Large intestine (tissue), 3 donors: ENCODE measurements at regions not wholly inside any gene's neighbourhood (a gene's known extent, or its start where the extent isn't known, plus 50 kb on each side); places are given as distances from the start of the nearest gene placed in this dataset.

Experiments
- DNase-seq, 2 donors: peaks; one replicate each; pipeline versions ENCODE4 v3.0.0 to v3.0.0-alpha.2; 2013
- H3K27ac ChIP-seq: one replicate; pipeline ENCODE4 v1.5.1; 2013; ENCODE audit warnings: low read length
- H3K27me3 ChIP-seq: 2 replicates; pipeline ENCODE4 v1.6.1; 2013; ENCODE audit warnings: low read length; ENCODE audit not compliant: control insufficient read depth, insufficient read depth
- H3K36me3 ChIP-seq: 2 replicates; pipeline ENCODE4 v1.6.1; 2013; ENCODE audit warnings: low read length; ENCODE audit not compliant: control insufficient read depth, insufficient read depth
- H3K4me1 ChIP-seq: one replicate; pipeline ENCODE4 v1.6.1; 2013; ENCODE audit warnings: low read length; ENCODE audit not compliant: control insufficient read depth, insufficient read depth
- H3K4me3 ChIP-seq: one replicate; pipeline ENCODE4 v1.5.1; 2013; ENCODE audit warnings: low read length
- H3K9me3 ChIP-seq: one replicate; pipeline ENCODE4 v1.6.1; 2013; ENCODE audit warnings: mild to moderate bottlenecking, low read depth, low read length, moderate library complexity; ENCODE audit not compliant: control insufficient read depth
- WGBS: methylation state at CpG from one replicate; pipeline ENCODE4 v1.1.5; 2013; ENCODE audit warnings: low lambda C conversion rate; ENCODE audit not compliant: insufficient coverage; 5-methylcytosine and 5-hydroxymethylcytosine counted together

DNA sequence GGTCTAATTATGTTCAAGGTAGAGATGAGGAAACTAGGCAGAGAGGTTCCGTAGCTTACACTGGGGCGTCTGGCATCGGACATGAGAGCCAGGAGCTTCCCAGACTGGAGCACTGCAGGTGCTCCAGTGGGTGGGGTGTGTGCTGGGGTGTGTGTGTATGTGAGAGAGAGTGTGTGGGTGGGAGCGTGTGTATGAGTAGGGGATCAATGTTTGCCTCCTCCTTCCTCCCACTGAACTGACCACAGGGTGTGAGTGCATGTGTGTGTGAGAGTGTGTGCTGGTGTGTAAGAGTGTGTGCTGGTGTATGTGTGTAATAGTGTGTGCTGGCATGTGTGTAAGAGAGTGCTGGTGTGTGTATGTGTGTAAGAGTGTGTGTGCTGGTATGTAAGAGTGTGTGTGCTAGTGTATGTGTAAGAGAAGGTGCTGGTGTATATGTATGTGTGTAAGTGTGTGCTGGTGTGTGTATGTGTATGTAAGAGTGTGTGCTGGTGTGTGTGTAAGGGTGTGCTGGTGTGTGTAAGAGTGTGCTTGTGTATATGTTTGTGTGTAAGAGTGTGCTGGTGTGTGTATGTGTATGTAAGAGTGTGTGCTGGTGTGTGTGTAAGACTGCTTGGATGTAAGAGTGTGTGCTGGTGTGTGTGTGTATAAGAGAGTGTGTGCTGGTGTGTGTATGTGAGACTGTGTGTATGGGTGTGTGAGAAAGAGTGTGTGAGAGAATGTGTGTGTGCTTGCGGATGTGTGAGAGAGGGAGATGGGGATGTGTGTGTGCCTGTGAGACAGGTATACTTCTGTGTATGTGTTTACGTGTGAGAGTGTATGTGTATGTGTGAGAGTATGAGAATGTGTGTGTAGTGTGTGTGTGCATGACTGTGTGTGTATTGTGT, 139.9 kb downstream of the MRM1 start:
- no peak overlapping the region for H3K27ac ChIP-seq
- no peaks in the 10 kb centered on the region for H3K4me1 ChIP-seq
- no peaks in the 10 kb centered on the region for H3K36me3 ChIP-seq
- H3K4me3 ChIP-seq = no peak overlapping the region
- peaks cover 9% of the 10 kb centered on the region for H3K27me3 ChIP-seq
- DNase-seq = no peak
- no CpG with 5 or more reads among the region's 6 CpGs for WGBS
- no peaks in the 10 kb centered on the region for H3K9me3 ChIP-seq

DNA sequence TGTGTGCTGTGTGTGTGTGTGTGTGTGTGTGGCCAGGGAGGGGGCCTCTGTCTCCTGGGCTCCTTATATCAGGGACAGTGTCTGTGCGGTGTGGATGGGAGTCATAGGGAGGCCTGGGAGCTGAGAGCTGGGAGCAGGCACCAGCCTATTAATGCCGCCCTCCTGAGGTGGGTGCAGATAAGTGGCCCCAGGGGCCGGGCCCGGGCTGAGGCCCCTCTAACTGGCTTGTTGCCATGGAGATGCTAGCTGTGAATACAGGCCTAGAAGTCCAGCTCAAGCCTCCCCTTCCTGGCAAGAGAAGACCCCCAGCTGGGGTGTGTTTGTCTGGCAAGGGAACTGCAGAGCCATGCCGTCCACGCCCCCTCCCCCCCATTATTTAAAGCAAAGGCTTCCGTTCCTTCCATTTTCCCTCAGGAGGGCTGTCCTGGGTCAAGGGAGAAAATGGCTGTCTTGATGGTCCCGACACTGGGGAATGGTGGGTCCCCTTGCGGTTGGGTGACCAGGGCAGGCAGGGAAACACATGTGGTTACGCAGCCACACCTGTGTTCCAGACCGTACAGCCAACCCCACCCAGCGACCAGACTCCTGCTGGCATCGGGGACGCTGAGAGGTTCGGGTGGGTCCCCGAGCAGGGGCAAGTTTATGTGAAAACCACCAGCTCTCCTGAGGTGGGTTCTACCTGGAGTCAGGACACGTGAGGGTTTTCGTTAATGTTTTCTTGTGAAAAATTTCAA, 141.1 kb downstream of the MRM1 start:
- Histone ChIP-seq H3K27ac (no peak overlapping the region), H3K27me3 (peaks cover 9% of the 10 kb centered on the region), H3K36me3 (no peaks in the 10 kb centered on the region), H3K9me3 (no peaks in the 10 kb centered on the region), H3K4me1 (no peaks in the 10 kb centered on the region), H3K4me3 (no peak overlapping the region)
- no CpG with 5 or more reads among the region's 18 CpGs for WGBS
- DNase-seq = no peak

GRCh38 chr17:36743130-36743529, 141.7 kb downstream of the MRM1 start:
- no peak overlapping the region for H3K27ac ChIP-seq
- H3K4me1 ChIP-seq = no peaks in the 10 kb centered on the region
- WGBS = no CpG with 5 or more reads among the region's 7 CpGs

GRCh38 chr17:36746381-36747053, 145.1 kb downstream of the MRM1 start:
- no peak overlapping the region for H3K27ac ChIP-seq
- H3K4me1 ChIP-seq = no peaks in the 10 kb centered on the region
- no peaks in the 10 kb centered on the region for H3K36me3 ChIP-seq
- WGBS = 88% methylated on average over 1 of the region's 18 CpGs
- no peak overlapping the region for H3K4me3 ChIP-seq
- peaks cover 15% of the 10 kb centered on the region for H3K27me3 ChIP-seq
- H3K9me3 ChIP-seq = no peaks in the 10 kb centered on the region
- DNase-seq = no peak

More at GRCh38 chr17:36743130-36743529, 141.7 kb downstream of the MRM1 start:
- H3K4me3 ChIP-seq = no peak overlapping the region
- H3K27me3 ChIP-seq = peaks cover 9% of the 10 kb centered on the region
- H3K36me3 ChIP-seq = no peaks in the 10 kb centered on the region
- no peak for DNase-seq
- no peaks in the 10 kb centered on the region for H3K9me3 ChIP-seq

DNA sequence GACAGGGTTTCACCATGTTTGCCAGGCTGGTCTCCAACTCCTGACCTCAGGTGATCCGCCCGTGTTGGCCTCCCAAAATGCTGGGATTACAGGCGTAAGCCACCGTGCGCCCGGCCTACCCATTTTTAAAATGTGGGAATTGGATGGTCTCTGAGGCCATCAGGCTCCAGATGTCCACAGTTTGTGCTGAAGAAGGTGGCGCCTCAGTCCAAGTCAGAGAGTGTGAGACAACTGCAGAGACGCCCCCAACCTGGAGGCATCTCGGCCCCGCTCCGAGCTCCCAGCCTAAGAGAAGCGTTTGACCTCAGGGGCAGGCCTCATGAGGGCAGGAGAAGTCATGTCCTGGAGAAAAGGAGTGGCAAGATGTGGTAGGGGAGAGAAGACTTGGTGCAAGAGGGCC, 146.5 kb downstream of the MRM1 start:
- H3K36me3 ChIP-seq = no peaks in the 10 kb centered on the region
- no peak for DNase-seq
- WGBS = no CpG with 5 or more reads among the region's 12 CpGs

DNA sequence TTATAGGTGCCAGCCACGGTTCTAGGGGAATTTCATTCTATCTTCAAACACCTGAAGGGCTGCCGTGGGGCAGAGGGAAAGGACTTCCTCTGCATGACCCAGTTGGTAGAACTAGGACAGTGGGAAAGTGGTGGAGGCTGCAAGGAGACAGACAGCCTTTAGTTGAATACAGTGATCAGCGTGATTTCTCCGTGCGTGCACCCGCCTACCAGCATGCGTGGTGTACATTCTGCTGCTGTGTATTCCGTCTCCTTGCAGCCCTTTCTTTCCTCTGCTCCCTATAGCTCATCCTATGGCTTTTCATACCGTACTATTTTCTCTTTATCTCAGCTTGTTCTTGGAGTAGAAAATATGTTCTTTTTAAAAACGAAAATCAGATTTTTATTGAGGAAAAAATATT, 146.9 kb downstream of the MRM1 start:
- H3K9me3 ChIP-seq = no peaks in the 10 kb centered on the region
- no peaks in the 10 kb centered on the region for H3K4me1 ChIP-seq
- no peak overlapping the region for H3K27ac ChIP-seq
- no peak for DNase-seq
- H3K27me3 ChIP-seq = peaks cover 11% of the 10 kb centered on the region
- no peak overlapping the region for H3K4me3 ChIP-seq
- 64% methylated on average over 5 of the region's 10 CpGs for WGBS
- no peaks in the 10 kb centered on the region for H3K36me3 ChIP-seq

More for the DNA sequence above, 146.5 kb downstream of the MRM1 start:
- H3K4me1 ChIP-seq = no peaks in the 10 kb centered on the region
- H3K4me3 ChIP-seq = no peak overlapping the region
- peaks cover 13% of the 10 kb centered on the region for H3K27me3 ChIP-seq
- no peaks in the 10 kb centered on the region for H3K9me3 ChIP-seq
- no peak overlapping the region for H3K27ac ChIP-seq

GRCh38 chr17:36749493-36749892, 148.1 kb downstream of the MRM1 start:
- Histone ChIP-seq H3K4me1 (no peaks in the 10 kb centered on the region), H3K27me3 (peaks cover 12% of the 10 kb centered on the region), H3K27ac (no peak overlapping the region), H3K9me3 (no peaks in the 10 kb centered on the region), H3K4me3 (no peak overlapping the region), H3K36me3 (no peaks in the 10 kb centered on the region)
- no peak for DNase-seq
- WGBS = 7% methylated on average over 3 of the region's 17 CpGs

DNA sequence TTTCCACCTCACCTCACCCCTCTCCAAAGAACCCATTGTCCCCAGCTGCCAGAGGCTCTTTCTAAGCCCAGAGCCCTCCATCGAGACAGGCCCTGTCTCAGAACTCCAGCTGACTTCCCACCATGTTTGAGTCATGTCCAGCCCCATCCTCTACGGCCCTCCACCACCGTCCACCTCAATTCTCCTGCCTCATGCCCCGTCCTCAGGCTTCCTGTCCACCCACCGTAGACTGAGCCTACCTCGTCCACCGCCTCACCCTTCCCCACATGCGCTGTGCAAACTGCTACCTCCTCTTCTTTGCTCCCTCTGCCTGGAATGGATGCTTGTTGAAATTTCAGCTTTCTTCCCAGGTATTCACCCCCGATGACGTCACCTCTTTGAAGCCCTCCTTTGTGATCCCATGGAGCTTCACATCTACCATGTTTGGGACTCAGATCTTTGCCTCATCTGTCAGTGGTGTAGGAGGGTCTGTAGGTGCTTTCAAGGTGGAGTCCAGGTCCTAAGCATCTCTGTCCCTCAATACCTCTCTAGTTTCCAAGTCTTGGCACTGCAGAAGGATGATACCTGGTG, 149.0 kb downstream of the MRM1 start:
- Histone ChIP-seq H3K27me3 (peaks cover 12% of the 10 kb centered on the region), H3K27ac (no peak overlapping the region), H3K4me3 (no peak overlapping the region), H3K4me1 (no peaks in the 10 kb centered on the region), H3K9me3 (no peaks in the 10 kb centered on the region), H3K36me3 (no peaks in the 10 kb centered on the region)
- DNase-seq = no peak
- no CpG with 5 or more reads among the region's 10 CpGs for WGBS

DNA sequence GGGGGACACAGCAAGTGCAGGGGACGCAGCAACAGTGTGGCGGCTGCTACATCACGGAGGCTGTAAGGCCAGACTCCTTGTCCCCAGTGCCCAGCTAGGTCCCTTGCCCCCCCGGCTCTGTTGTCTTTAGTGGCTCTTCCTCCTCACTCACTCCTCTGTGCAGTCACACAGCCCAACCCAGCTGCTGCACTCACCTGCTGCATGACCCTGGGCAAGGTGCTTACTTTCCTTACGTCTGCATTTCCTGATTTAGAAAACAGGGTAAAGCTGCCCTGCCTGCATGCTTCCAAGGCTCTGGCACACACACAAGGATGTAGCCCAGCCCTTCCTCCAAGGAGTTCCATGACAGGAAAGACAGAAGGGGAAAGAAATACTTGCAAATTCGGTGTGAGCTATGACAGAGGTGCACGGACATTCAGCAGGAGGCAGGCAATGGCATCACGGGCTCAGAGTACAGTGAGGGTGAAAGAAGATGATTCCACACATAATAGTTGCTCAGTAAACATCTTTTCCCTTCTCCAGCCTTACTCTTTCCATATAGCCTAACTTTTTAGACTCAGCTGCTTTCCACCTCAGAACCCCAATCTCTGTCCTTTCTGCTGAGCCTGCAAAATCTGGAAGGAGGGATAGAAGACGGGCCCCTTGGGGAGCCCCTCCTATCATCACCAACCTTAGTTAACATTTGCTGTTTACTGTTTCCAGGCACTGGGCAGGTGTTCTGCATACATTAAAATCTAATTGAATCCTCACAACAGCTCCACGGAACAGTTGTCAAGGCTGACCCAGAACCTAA, 150.9 kb downstream of the MRM1 start:
- no peaks in the 10 kb centered on the region for H3K4me1 ChIP-seq
- DNase-seq = no peak
- H3K9me3 ChIP-seq = no peaks in the 10 kb centered on the region
- WGBS = no CpG with 5 or more reads among the region's 10 CpGs
- no peaks in the 10 kb centered on the region for H3K36me3 ChIP-seq
- H3K4me3 ChIP-seq = no peak overlapping the region
- H3K27me3 ChIP-seq = peaks cover 12% of the 10 kb centered on the region
- no peak overlapping the region for H3K27ac ChIP-seq
